Caco-2 (cell line): ENCODE measurements at regions not wholly inside any gene's neighbourhood (a gene's known extent, or its start where the extent isn't known, plus 50 kb on each side); places are given as distances from the start of the nearest gene placed in this dataset.

ENCODE experiments used
- BruUV-seq: library from RNA; stranded (reverse); fragments of 400-500 nt; replicated peaks from 2 replicates; lab custom pipeline; 2021; lab: Mats Ljungman, UMichigan
- CTCF ChIA-PET: fragments of 300-600 bp; sonication (Branson Sonifier 250); formaldehyde crosslinking; loops from one replicate; lab custom pipeline; 2022; ENCODE audit warnings: antibody characterized with exemption; lab: Charles Lee
- POLR2A ChIA-PET: fragments of 300-600 bp; sonication (Branson Sonifier 250); formaldehyde crosslinking; loops from one replicate; lab custom pipeline; 2022; ENCODE audit warnings: antibody characterized with exemption; lab: Charles Lee
- DNase-seq, 2 experiments: peaks; one replicate each; pipeline versions ENCODE4 v3.0.0 to v3.0.0-alpha.2; 2020 to 2022
- H3K27me3 ChIP-seq: replicated peaks from 2 replicates; pipeline ENCODE4 v1.6.0; 2011; ENCODE audit warnings: low read length; ENCODE audit not compliant: control insufficient read depth, insufficient read depth
- H3K36me3 ChIP-seq: 2 replicates; pipeline ENCODE4 v1.5.1; 2011; ENCODE audit warnings: low read length; ENCODE audit not compliant: control insufficient read depth, insufficient read depth
- H3K4me1 ChIP-seq: fragments of 250-450 bp; sonication (Bioruptor Pico); 2 replicates; pipeline ENCODE4 v1.5.1; 2020; ENCODE audit warnings: mild to moderate bottlenecking
- H3K4me3 ChIP-seq: 2 replicates; pipeline ENCODE4 v1.5.1; 2011; ENCODE audit warnings: low read depth, mild to moderate bottlenecking, control low read depth, low read length
- H3K9me3 ChIP-seq: fragments of 250-450 bp; sonication (Bioruptor Pico); 2 replicates; pipeline ENCODE4 v1.5.1; 2020; ENCODE audit warnings: mild to moderate bottlenecking, moderate library complexity
- H3K27ac Mint-ChIP-seq: one replicate; pipeline ENCODE4 v1.8.0; 2022; ENCODE audit warnings: mixed read lengths; ENCODE audit not compliant: unreplicated experiment
- H3K27me3 Mint-ChIP-seq: one replicate; pipeline ENCODE4 v1.8.0; 2022; ENCODE audit warnings: mixed read lengths; ENCODE audit not compliant: insufficient read depth, unreplicated experiment
- H3K36me3 Mint-ChIP-seq: one replicate; pipeline ENCODE4 v1.8.0; 2022; ENCODE audit warnings: mild to moderate bottlenecking, mixed read lengths; ENCODE audit not compliant: insufficient read depth, unreplicated experiment
- H3K4me1 Mint-ChIP-seq: one replicate; pipeline ENCODE4 v1.8.0; 2022; ENCODE audit warnings: low read depth, mixed read lengths; ENCODE audit not compliant: unreplicated experiment
- H3K4me3 Mint-ChIP-seq: one replicate; pipeline ENCODE4 v1.8.0; 2022; ENCODE audit warnings: mild to moderate bottlenecking, moderate library complexity, mixed read lengths; ENCODE audit not compliant: unreplicated experiment
- H3K9me3 Mint-ChIP-seq: one replicate; pipeline ENCODE4 v1.8.0; 2022; ENCODE audit warnings: mixed read lengths; ENCODE audit not compliant: unreplicated experiment
- intact Hi-C: fragments of 100-400 bp; cut with micrococcal nuclease; formaldehyde crosslinking; loops from one replicate; pipeline ENCODE4 v1.10.0; 2022; ENCODE audit not compliant: unreplicated experiment
- TF ChIP-seq, protein P1 (sequence below), 2 experiments: fragments of 200-600 bp in 1 of 2; IDR thresholded peaks; 1 replicate in 1 of 2; 2 replicates in 1 of 2; pipeline versions ENCODE4 v1.5.1 to v1.8.0; 2011 to 2022; ENCODE audit warnings: antibody characterized with exemption in 1 of 2, control low read depth in 1 of 2, inconsistent platforms in 1 of 2, low read depth in 1 of 2, low read length in 1 of 2, mild to moderate bottlenecking in 1 of 2, moderate library complexity in 1 of 2; ENCODE audit not compliant: insufficient read depth in 1 of 2, severe bottlenecking in 1 of 2, unreplicated experiment in 1 of 2

- peaks cover 30% of the 10 kb centered on the region for H3K27me3 Mint-ChIP-seq
- H3K27ac Mint-ChIP-seq = no peak overlapping the region
- ChIA-PET CTCF (interaction anchor here (1.4 to 1.9 kb wide), 2 partner anchors 18 to 19 kb away, joined by 3 to 7 read pairs; no protein-coding TSS in a partner anchor), POLR2A (no interaction called here)
- intact Hi-C loops = no loop called here
- BruUV-seq = no TSS peak
- H3K9me3 Mint-ChIP-seq = no peaks in the 10 kb centered on the region
- no peak for DNase-seq
- H3K4me1 Mint-ChIP-seq = no peaks in the 10 kb centered on the region
- H3K9me3 ChIP-seq = no peaks in the 10 kb centered on the region; the same call in 1 of the 2 replicates
- H3K4me3 Mint-ChIP-seq = no peak overlapping the region
- no peak overlapping the region for H3K4me3 ChIP-seq
- H3K27me3 ChIP-seq = peaks cover 2% of the 10 kb centered on the region; the same call in 1 of the 2 replicates
- TF ChIP-seq, protein P1, sequence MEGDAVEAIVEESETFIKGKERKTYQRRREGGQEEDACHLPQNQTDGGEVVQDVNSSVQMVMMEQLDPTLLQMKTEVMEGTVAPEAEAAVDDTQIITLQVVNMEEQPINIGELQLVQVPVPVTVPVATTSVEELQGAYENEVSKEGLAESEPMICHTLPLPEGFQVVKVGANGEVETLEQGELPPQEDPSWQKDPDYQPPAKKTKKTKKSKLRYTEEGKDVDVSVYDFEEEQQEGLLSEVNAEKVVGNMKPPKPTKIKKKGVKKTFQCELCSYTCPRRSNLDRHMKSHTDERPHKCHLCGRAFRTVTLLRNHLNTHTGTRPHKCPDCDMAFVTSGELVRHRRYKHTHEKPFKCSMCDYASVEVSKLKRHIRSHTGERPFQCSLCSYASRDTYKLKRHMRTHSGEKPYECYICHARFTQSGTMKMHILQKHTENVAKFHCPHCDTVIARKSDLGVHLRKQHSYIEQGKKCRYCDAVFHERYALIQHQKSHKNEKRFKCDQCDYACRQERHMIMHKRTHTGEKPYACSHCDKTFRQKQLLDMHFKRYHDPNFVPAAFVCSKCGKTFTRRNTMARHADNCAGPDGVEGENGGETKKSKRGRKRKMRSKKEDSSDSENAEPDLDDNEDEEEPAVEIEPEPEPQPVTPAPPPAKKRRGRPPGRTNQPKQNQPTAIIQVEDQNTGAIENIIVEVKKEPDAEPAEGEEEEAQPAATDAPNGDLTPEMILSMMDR (IDR thresholded peaks at IDR 0.05; ENCODE audit: insufficient read depth in 1 of 2, low read depth in 1 of 2, low read length in 1 of 2, severe bottlenecking in 1 of 2, unreplicated experiment in 1 of 2) = no peak
- H3K36me3 ChIP-seq = no peaks in the 10 kb centered on the region
- H3K4me1 ChIP-seq = no peaks in the 10 kb centered on the region
- no peaks in the 10 kb centered on the region for H3K36me3 Mint-ChIP-seq
Measured at GRCh38 chr20:39246436-39246835, 284.3 kb downstream of the DHX35 start.

GRCh38 chr20:39245685-39246311, 283.7 kb downstream of the DHX35 start:
- BruUV-seq = no TSS peak
- no peaks in the 10 kb centered on the region for H3K36me3 Mint-ChIP-seq
- H3K4me3 Mint-ChIP-seq = no peak overlapping the region
- Histone ChIP-seq H3K4me1 (no peaks in the 10 kb centered on the region), H3K27me3 (peaks cover 2% of the 10 kb centered on the region; the same call in 1 of the 2 replicates), H3K4me3 (no peak overlapping the region), H3K36me3 (no peaks in the 10 kb centered on the region), H3K9me3 (no peaks in the 10 kb centered on the region; the same call in 1 of the 2 replicates)
- intact Hi-C loops = no loop called here
- no peaks in the 10 kb centered on the region for H3K9me3 Mint-ChIP-seq
- TF ChIP-seq, protein P1 (IDR thresholded peaks at IDR 0.05; ENCODE audit: insufficient read depth in 1 of 2, low read depth in 1 of 2, low read length in 1 of 2, severe bottlenecking in 1 of 2, unreplicated experiment in 1 of 2) = no peak
- no peak overlapping the region for H3K27ac Mint-ChIP-seq
- POLR2A ChIA-PET = no interaction called here
- H3K4me1 Mint-ChIP-seq = no peaks in the 10 kb centered on the region
- peaks cover 33% of the 10 kb centered on the region for H3K27me3 Mint-ChIP-seq
- DNase-seq = no peak
- CTCF ChIA-PET = interaction anchor here (1.4 kb wide), 1 partner anchor 19 kb away, joined by 3 read pairs; no protein-coding TSS in a partner anchor

DNA sequence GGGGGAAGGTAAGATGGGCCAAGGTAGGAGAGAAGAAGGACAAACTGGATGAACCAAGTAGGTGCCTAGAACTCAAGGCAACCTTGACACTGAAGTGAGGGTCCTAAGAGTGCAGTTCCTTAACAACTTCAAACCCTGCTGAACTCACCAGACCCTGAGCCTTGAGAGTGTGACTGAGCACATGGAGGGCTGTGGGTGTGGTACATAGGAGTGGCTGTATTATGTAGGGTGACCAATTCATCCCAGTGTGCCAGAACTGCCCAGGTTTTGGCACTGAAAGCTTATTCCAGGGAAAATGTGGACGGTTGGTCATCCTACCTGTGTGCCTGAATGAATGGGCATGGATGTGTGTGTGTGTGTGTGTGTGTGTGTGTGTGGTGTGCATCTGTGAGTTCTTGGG, 281.8 kb downstream of the DHX35 start:
- H3K4me3 ChIP-seq = no peak overlapping the region
- peaks cover 31% of the 10 kb centered on the region for H3K27me3 Mint-ChIP-seq
- intact Hi-C loops = no loop called here
- no peaks in the 10 kb centered on the region for H3K36me3 ChIP-seq
- no peaks in the 10 kb centered on the region for H3K9me3 Mint-ChIP-seq
- BruUV-seq = no TSS peak
- H3K27me3 ChIP-seq = peaks cover 2% of the 10 kb centered on the region; the same call in 1 of the 2 replicates
- H3K36me3 Mint-ChIP-seq = no peaks in the 10 kb centered on the region
- H3K9me3 ChIP-seq = no peaks in the 10 kb centered on the region; the same call in 1 of the 2 replicates
- no peak for DNase-seq
- H3K4me3 Mint-ChIP-seq = no peak overlapping the region
- POLR2A ChIA-PET = no interaction called here
- no peak overlapping the region for H3K27ac Mint-ChIP-seq
- H3K4me1 ChIP-seq = no peaks in the 10 kb centered on the region
- CTCF ChIA-PET = no interaction called here
- TF ChIP-seq, protein P1 (IDR thresholded peaks at IDR 0.05; ENCODE audit: insufficient read depth in 1 of 2, low read depth in 1 of 2, low read length in 1 of 2, severe bottlenecking in 1 of 2, unreplicated experiment in 1 of 2) = no peak
- H3K4me1 Mint-ChIP-seq = no peaks in the 10 kb centered on the region
